RWPE2 (cell line): ENCODE measurements at regions not wholly inside any gene's neighbourhood (a gene's known extent, or its start where the extent isn't known, plus 50 kb on each side); places are given as distances from the start of the nearest gene placed in this dataset.

Experiments
- ATAC-seq: fragments of 200-7000 bp; cut with Tn5 transposase; 3 replicates; pipeline ENCODE4 v1.9.1; 2021; ENCODE audit warnings: low read depth
- DNase-seq: peaks from one replicate; pipeline ENCODE4 v3.0.0-alpha.2; 2020; ENCODE audit warnings: low spot score
- H3K27ac ChIP-seq: fragments of 450-650 bp; 2 replicates; pipeline ENCODE4 v1.5.1; 2017; ENCODE audit warnings: mild to moderate bottlenecking; ENCODE audit not compliant: poor library complexity, severe bottlenecking
- H3K27me3 ChIP-seq: fragments of 250-450 bp; sonication (Bioruptor Pico); 2 replicates; pipeline ENCODE4 v1.5.1; 2021; ENCODE audit warnings: mild to moderate bottlenecking, moderate library complexity; ENCODE audit not compliant: insufficient read depth, poor library complexity, severe bottlenecking
- H3K36me3 ChIP-seq: fragments of 250-450 bp; sonication (Bioruptor Pico); 2 replicates; pipeline ENCODE4 v1.5.1; 2020; ENCODE audit warnings: low read depth, mild to moderate bottlenecking, moderate library complexity
- H3K4me1 ChIP-seq: fragments of 250-450 bp; sonication (Bioruptor Pico); 2 replicates; pipeline ENCODE4 v1.5.1; 2021; ENCODE audit warnings: mild to moderate bottlenecking, moderate library complexity; ENCODE audit not compliant: insufficient read depth, poor library complexity, severe bottlenecking
- H3K4me3 ChIP-seq: fragments of 250-450 bp; sonication (Bioruptor Pico); 2 replicates; pipeline ENCODE4 v1.5.1; 2021; ENCODE audit warnings: mild to moderate bottlenecking, moderate library complexity; ENCODE audit not compliant: severe bottlenecking
- H3K9me3 ChIP-seq: fragments of 250-450 bp; sonication (Bioruptor Pico); 2 replicates; pipeline ENCODE4 v1.5.1; 2021; ENCODE audit warnings: mild to moderate bottlenecking, moderate library complexity; ENCODE audit not compliant: severe bottlenecking
- CTCF ChIP-seq: fragments of 450-650 bp; IDR thresholded peaks from one replicate; pipeline ENCODE4 v1.5.1; 2017; ENCODE audit warnings: mild to moderate bottlenecking, moderate library complexity; ENCODE audit not compliant: poor library complexity, severe bottlenecking

GRCh38 chr1:105865546-105865945, 1190.9 kb upstream of the PRMT6 start:
- Histone ChIP-seq H3K36me3 (no peaks in the 10 kb centered on the region), H3K27ac (no peak overlapping the region), H3K4me1 (peaks cover 8% of the 10 kb centered on the region), H3K27me3 (no peaks in the 10 kb centered on the region), H3K4me3 (no peak overlapping the region), H3K9me3 (no peaks in the 10 kb centered on the region)
- no peak for TF ChIP-seq CTCF
- DNase-seq, result no peak
- ATAC-seq, result peak; percentile 78

GRCh38 chr1:105872817-105873216, 1183.7 kb upstream of the PRMT6 start:
- Histone ChIP-seq H3K4me1 (no peaks in the 10 kb centered on the region), H3K27me3 (no peaks in the 10 kb centered on the region), H3K4me3 (no peak overlapping the region), H3K27ac (no peak overlapping the region), H3K36me3 (no peaks in the 10 kb centered on the region), H3K9me3 (no peaks in the 10 kb centered on the region)
- ATAC-seq, result no peak
- DNase-seq, result no peak
- no peak for TF ChIP-seq CTCF

GRCh38 chr1:105874621-105875020, 1181.9 kb upstream of the PRMT6 start:
- no peaks in the 10 kb centered on the region for H3K9me3 ChIP-seq
- H3K27ac ChIP-seq, result no peak overlapping the region
- ATAC-seq (no peak), DNase-seq (no peak)
- no peaks in the 10 kb centered on the region for H3K36me3 ChIP-seq
- no peak for TF ChIP-seq CTCF
- H3K4me3 ChIP-seq, result no peak overlapping the region
- H3K27me3 ChIP-seq, result no peaks in the 10 kb centered on the region
- H3K4me1 ChIP-seq, result no peaks in the 10 kb centered on the region

- Histone ChIP-seq H3K27ac (no peak overlapping the region), H3K4me3 (no peak overlapping the region), H3K36me3 (no peaks in the 10 kb centered on the region), H3K9me3 (no peaks in the 10 kb centered on the region), H3K4me1 (no peaks in the 10 kb centered on the region), H3K27me3 (no peaks in the 10 kb centered on the region)
- TF ChIP-seq CTCF, result no peak
- ATAC-seq, result no peak
- no peak for DNase-seq
Measured at GRCh38 chr1:105886309-105886708, 1170.2 kb upstream of the PRMT6 start.

- no peaks in the 10 kb centered on the region for H3K27me3 ChIP-seq
- ATAC-seq (no peak), DNase-seq (no peak)
- no peaks in the 10 kb centered on the region for H3K9me3 ChIP-seq
- H3K4me1 ChIP-seq, result no peaks in the 10 kb centered on the region
- no peak overlapping the region for H3K27ac ChIP-seq
- no peak overlapping the region for H3K4me3 ChIP-seq
- TF ChIP-seq CTCF, result no peak
- no peaks in the 10 kb centered on the region for H3K36me3 ChIP-seq
Measured at GRCh38 chr1:105891308-105891707, 1165.2 kb upstream of the PRMT6 start.
